HG02588 (cell line): ENCODE measurements at regions not wholly inside any gene's neighbourhood (a gene's known extent, or its start where the extent isn't known, plus 50 kb on each side); places are given as distances from the start of the nearest gene placed in this dataset.

Experiments
- ATAC-seq: cut with Tn5 transposase; IDR thresholded peaks from one replicate; pipeline ENCODE4 v1.9.1; 2021; ENCODE audit warnings: mild to moderate bottlenecking, moderate library complexity; ENCODE audit not compliant: unreplicated experiment

GRCh38 chr14:35989736-35990135, 163.6 kb downstream of the BRMS1L start:
- ATAC-seq = no peak

DNA sequence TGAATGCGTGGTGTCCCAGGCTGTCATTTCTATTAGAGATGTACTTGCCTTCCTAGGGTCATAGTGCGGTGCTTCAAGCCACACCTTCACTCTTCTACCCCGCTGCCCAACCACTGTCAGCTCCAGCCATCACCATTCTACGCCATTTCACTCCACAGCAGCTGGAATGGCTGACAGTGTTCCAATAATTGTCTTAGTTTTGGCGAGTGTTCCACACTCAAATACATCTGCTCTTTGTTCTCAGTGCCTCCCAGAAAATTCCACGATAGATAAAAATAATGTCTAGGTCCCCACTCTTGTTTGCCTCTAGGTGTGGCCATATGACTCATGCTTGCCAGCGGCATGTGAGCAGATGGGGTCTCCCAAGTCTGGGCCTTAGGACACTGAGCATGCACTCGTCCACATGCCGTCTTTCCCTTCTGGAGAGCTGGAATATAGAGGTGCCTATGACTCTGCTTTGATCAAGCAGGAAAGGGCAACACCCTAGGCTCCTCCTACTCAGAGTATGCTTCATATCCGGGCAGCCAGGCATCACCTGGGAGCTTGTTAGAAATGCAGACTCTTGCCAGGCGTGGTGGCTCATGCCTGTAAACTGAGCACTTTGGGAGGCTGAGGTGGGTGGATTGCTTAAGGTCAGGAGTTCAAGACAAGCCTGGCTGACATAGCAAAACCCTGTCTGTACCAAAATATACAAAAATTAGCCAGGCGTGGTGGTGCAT, 163.0 kb downstream of the BRMS1L start:
- no peak for ATAC-seq

DNA sequence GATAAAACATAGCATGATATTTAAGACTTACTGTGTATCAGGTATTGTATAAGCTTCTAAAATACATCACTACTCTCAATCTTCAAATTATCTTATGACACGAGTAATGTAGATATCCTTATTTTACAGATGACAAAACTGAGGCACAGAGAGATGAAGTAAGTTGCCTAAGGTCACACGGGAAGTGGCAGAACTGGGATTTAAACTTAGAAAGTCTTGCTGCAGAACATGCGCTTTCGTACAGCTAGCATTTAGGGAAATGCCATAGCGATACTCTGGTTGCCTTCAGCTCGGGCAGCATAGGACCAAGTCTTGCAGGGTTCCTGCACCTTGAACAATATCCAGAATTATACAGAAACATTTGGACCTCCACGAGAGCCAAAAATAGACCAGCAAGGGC, 162.4 kb downstream of the BRMS1L start:
- no peak for ATAC-seq

GRCh38 chr14:35987731-35988130, 161.6 kb downstream of the BRMS1L start:
- ATAC-seq = no peak

GRCh38 chr14:35986219-35986573, 160.1 kb downstream of the BRMS1L start:
- ATAC-seq = peak; percentile 82

DNA sequence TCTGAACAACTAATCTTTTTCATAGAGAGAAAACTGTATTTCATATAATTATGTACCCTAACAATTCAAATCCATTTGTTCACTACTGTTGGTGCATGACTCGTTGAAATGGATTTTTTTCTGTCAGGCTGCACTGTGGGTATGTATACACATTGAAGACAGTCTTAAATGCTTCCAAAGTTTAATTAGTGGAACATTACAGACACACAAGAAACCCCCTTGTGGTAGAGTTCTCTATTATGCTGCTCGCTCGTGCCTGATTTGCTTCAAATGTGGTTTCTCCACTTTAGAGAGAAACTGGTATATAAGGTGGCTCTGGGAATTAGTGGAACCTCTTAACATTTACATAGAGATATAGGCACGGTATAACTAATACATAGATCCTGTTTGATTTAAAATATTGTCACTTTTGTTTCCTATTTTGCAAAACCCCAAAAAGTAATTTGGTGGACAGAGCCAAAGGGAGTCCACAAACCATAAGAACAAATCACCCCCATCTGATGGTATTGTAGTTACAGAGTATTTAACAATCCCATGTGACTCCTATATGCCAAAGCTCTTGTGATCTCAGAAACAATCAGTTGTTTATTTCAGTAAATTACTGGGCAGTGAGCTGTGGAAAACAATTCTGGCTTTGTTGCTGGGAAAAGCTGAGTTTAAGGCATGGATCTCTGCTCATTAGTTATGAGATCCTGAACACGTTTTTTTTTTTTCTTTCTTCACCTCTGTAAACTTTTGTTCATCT, 159.5 kb downstream of the BRMS1L start:
- ATAC-seq = no peak

- no peak for ATAC-seq
Measured at GRCh38 chr14:35979531-35979930, 153.4 kb downstream of the BRMS1L start.

- ATAC-seq = no peak
Measured at GRCh38 chr14:35978561-35978960, 152.4 kb downstream of the BRMS1L start.

GRCh38 chr14:35975814-35976213, 149.7 kb downstream of the BRMS1L start:
- ATAC-seq = no peak

- no peak for ATAC-seq
Measured at GRCh38 chr14:35973770-35974169, 147.6 kb downstream of the BRMS1L start.

DNA sequence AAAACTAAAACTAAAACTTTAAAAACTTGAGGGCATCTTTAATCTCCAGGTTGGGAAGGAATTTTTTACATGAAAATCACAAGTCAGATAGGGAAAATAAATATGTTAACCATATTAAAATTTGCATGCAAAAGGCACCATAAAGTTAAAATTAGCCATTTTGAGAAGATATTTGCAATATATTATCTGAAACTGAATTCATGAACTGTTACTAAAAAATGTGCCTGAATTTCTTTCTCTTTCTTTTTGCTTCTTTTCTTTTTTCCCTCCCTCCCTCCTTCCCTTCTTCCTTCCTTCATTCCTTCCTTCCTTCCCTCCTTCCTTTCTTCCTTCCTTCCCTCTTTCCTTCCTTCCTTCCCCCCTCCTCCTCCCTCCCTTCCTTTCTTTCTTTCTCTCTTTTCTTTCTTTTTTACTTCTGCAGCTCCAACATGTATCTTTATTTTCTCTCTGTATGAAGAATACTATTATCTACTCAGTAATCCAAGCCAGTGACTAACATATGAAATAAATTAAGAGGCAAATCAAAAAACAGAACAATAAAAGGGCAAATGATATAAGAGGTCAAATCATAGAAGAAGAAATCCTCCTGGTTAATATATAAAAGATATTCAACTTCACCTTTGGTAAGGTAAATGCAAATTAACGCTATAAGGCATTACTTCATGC, 146.0 kb downstream of the BRMS1L start:
- ATAC-seq = no peak

DNA sequence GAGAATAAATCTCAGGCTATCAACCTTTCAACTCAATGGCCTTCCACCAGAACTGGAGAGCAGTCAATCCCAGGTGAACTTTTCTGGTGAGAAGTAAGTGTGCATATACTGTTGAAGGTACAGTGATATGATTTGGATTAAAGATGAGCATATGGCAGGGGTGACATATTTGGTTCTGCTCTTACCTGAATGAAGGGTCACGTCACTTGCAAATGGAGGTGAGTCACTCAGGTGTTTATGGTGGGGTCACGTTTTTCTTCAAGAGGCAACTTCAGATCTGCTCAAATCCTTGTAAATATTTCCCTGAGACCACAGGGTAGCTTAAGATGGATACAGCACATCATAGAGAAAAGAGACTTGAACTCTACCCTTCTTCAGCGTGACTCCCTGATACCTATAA, 143.2 kb downstream of the BRMS1L start:
- no peak for ATAC-seq

DNA sequence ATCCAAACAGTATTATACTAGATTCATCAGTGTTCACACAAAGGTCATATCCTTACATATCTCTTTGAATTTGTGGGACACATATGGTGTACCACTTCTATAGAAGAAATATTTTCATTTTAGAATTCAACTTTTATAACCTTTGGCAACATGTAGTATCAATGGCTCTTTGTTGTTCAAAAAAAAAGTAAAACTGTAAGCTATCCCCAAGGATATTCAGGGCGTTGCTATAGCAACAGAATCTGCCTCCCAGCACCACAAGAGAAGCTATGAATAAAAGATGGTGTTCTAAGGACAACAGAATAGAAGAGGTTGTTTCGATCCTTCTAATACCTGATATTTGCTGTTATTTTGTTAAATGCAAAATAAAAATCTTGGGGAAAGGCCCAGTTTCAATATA, 139.3 kb downstream of the BRMS1L start:
- ATAC-seq = no peak

DNA sequence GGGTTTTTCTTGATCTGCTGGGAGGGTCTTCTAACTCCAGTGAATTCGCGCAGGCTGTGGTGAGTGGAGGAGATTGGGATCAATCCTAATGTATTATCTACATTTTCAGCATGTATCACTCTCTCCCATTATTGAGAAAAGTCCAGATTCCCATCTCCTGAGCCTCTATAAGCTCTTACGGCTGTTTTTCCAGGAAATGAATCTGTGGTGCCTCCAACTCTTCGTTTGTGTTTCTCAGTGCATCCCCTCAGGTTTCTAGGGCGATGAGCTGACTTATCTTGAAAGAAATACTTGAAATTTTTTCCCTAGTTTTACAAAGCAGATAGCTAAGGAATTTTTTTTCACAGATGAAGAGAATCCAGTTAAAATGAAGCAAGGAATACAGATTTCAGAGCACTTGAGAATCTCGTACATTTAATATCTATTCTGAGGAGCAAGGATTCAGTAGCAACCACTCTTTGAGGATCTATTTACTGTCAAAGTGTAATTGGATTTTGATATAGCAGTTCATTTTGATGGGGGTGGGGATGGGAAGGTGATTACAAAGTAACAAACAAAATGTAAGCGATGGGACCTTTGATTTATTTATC, 138.7 kb downstream of the BRMS1L start:
- ATAC-seq = no peak

- ATAC-seq = no peak
Measured at GRCh38 chr14:35963209-35963608, 137.1 kb downstream of the BRMS1L start.

DNA sequence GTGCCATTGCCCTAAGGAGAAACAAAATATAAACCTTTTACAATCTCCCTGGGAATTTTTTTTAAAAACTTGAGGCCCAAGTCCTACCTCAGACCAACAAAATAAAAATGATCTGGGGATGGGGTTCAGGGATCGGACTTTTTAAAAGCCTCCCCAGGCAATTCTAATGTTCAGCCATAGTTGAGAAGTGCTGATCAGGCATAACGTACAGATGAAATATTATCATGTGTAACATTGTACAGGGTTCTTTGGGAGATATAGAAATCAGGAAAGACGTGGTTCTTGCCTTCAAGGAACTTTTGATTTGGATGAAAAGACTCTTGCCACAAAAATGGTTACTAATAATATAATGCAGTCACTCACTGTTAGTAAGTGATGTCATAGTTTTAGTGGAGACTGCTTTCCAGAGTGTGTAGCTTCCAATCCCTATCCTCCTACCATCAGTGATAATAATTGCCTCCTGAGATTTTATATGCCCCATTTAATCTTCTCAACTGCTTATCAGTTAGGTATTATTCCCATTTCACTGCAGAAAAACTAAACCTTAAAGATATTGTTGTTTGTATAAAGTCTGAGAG, 135.6 kb downstream of the BRMS1L start:
- ATAC-seq = no peak

DNA sequence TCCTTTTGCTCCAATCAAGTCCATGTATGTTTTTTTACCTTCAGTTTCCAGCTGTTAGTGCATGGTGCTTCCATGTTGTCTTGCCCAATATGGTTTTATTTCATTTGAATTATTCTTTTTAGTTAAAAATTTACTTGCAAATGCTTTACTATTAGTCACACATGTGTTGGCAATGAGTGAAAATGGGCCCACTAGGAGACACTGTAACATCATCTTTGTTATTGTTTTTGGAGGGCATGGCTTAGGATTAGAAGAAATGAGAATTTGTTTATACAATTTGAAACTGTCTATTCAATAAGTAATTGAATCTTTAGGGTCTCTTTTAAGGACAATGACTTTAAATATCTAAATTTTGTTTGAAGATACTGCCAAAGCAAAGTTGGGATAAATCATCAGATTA, 133.7 kb downstream of the BRMS1L start:
- no peak for ATAC-seq

DNA sequence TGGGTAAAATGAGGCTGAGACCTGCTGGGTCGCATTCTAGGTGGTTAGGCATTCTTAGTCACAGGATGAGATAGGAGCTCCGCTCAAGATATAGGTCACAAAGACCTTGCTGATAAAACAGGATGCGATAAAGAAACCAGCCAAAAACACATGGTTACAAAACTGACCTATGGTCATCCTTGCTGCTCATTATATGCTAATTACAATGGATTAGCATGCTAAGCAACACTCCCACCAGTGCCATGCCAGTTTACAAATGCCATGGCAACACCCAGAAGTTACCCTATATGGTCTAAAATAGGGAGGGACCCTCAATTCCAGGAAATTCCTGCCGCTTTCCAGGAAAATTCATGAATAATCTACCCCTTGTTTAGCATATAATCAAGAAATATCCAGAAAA, 132.4 kb downstream of the BRMS1L start:
- no peak for ATAC-seq

- ATAC-seq = no peak
Measured at GRCh38 chr14:35956376-35957085, 130.4 kb downstream of the BRMS1L start.

DNA sequence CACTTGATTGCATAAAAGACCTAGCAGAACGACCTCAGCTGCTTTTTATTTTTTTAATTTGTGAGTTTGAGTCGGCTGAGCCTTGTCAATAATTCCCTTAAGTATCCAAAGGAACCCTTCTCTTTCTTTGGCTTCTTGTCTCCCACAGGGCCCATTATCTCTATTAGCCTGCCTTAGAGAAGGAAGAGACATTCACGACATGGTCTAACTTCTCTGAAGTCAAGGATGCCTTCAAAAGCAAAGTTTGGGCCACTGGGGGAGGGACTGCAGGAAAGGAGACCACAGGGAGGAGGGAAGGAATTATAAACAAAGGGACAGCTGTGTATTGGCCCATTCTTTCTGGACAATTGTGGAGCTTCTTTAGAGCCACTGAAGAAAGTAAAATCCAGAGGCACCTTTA, 126.4 kb downstream of the BRMS1L start:
- ATAC-seq = no peak
